Karpas-422 (cell line): ENCODE measurements at regions not wholly inside any gene's neighbourhood (a gene's known extent, or its start where the extent isn't known, plus 50 kb on each side); places are given as distances from the start of the nearest gene placed in this dataset.

Source experiments
- DNase-seq: peaks from one replicate; pipeline ENCODE4 v3.0.0-alpha.2; 2015
- H2AFZ ChIP-seq: fragments of 200-600 bp; sonication (generic); 2 replicates; pipeline ENCODE4 v1.6.1; 2014; ENCODE audit warnings: antibody characterized with exemption, low read length, mixed read lengths
- H3K27ac ChIP-seq: fragments of 200-600 bp; sonication (generic); 2 replicates; pipeline ENCODE4 v1.5.1; 2014; ENCODE audit warnings: mild to moderate bottlenecking, low read length, moderate library complexity
- H3K27me3 ChIP-seq: fragments of 200-600 bp; sonication (generic); 2 replicates; pipeline ENCODE4 v1.6.1; 2014; ENCODE audit warnings: low read length, mixed read lengths
- H3K36me3 ChIP-seq: fragments of 200-600 bp; sonication (generic); 2 replicates; pipeline ENCODE4 v1.6.1; 2014; ENCODE audit warnings: low read length, mixed read lengths; ENCODE audit not compliant: insufficient read depth
- H3K4me1 ChIP-seq: fragments of 200-600 bp; sonication (generic); 2 replicates; pipeline ENCODE4 v1.6.1; 2014; ENCODE audit warnings: mild to moderate bottlenecking, low read length, mixed read lengths
- H3K4me2 ChIP-seq: fragments of 200-600 bp; sonication (generic); 2 replicates; pipeline ENCODE4 v1.6.1; 2014; ENCODE audit warnings: low read length, low read depth, mild to moderate bottlenecking; ENCODE audit not compliant: poor library complexity, severe bottlenecking
- H3K4me3 ChIP-seq: fragments of 200-600 bp; sonication (generic); 2 replicates; pipeline ENCODE4 v1.5.1; 2014; ENCODE audit warnings: mild to moderate bottlenecking, antibody characterized with exemption, low read length, mixed read lengths
- H3K79me2 ChIP-seq: fragments of 200-600 bp; sonication (generic); 2 replicates; pipeline ENCODE4 v1.6.1; 2014; ENCODE audit warnings: mild to moderate bottlenecking, low read length, mixed read lengths
- H3K9ac ChIP-seq: fragments of 200-600 bp; sonication (generic); 2 replicates; pipeline ENCODE4 v1.6.0; 2014; ENCODE audit warnings: low read length
- H3K9me2 ChIP-seq: fragments of 200-600 bp; sonication (generic), shearing (Covaris generic); replicated peaks from 2 replicates; pipeline ENCODE4 v1.6.0; 2014; ENCODE audit warnings: mild to moderate bottlenecking, low read length, moderate library complexity; ENCODE audit not compliant: insufficient read depth
- H3K9me3 ChIP-seq: fragments of 300-700, 200-600 bp; sonication (generic); 2 replicates; pipeline ENCODE4 v1.6.1; 2014; ENCODE audit warnings: low read length, mixed read lengths
- H4K20me1 ChIP-seq: fragments of 200-600 bp; sonication (generic); 2 replicates; pipeline ENCODE4 v1.6.1; 2014; ENCODE audit warnings: mild to moderate bottlenecking, antibody characterized with exemption, low read length, low read depth; ENCODE audit not compliant: insufficient read depth

DNA sequence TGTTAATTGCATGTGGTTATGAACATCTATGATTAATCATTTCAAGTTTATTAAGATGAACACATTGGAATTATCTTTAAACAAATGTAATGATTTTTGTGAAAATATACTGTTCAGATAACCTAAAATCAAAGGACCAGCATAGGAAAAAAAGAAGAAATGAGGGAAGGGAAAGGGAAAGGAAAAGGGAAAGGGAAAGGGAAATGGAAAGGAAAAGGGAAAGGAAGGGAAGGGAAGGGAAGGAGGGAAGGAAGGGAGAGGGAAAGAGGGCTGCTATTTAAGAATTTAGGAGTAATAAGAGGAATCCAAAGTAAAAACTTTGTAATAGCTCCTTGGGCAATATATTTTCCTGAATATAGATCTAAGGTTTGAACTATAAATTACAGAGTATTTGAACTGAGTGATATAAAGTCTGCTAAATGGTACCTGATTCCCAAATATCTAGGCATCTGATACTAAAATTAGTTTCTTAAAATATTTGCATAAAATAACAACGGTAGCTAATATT is 726.3 kb downstream of the EPHA4 start:
- Histone ChIP-seq H3K9ac (no peak overlapping the region), H3K36me3 (no peaks in the 10 kb centered on the region), H3K27me3 (no peaks in the 10 kb centered on the region), H3K4me1 (no peaks in the 10 kb centered on the region), H3K9me3 (no peaks in the 10 kb centered on the region), H3K4me3 (no peak overlapping the region), H3K27ac (no peak overlapping the region), H2AFZ (no peak overlapping the region), H3K4me2 (no peak overlapping the region), H4K20me1 (no peaks in the 10 kb centered on the region), H3K9me2 (no peaks in the 10 kb centered on the region), H3K79me2 (no peaks in the 10 kb centered on the region)
- no peak for DNase-seq

DNA sequence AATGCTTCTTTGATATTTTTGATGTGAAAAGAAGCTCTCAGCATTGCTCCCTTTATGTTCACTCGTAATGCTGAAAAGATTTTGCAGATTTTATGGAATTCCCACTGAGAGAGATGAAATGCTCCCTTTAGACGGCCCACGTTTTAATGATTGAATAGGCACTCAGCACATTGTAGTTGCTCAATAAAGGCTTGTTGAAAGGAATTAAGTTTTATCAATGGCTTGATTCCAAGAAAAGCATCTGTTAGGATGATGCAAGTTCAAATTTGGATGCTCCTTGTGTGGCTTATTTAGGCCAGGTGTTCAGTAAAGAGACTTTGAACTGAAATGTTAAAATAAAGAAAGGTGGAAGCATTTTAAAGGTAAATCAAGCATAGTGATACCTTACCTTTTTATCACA is 725.1 kb downstream of the EPHA4 start:
- Histone ChIP-seq H3K4me1 (no peaks in the 10 kb centered on the region), H2AFZ (no peak overlapping the region), H3K27me3 (no peaks in the 10 kb centered on the region), H3K9me2 (no peaks in the 10 kb centered on the region), H3K9me3 (no peaks in the 10 kb centered on the region), H3K4me3 (no peak overlapping the region), H4K20me1 (no peaks in the 10 kb centered on the region), H3K27ac (no peak overlapping the region), H3K9ac (no peak overlapping the region), H3K79me2 (no peaks in the 10 kb centered on the region), H3K4me2 (no peak overlapping the region), H3K36me3 (no peaks in the 10 kb centered on the region)
- no peak for DNase-seq

DNA sequence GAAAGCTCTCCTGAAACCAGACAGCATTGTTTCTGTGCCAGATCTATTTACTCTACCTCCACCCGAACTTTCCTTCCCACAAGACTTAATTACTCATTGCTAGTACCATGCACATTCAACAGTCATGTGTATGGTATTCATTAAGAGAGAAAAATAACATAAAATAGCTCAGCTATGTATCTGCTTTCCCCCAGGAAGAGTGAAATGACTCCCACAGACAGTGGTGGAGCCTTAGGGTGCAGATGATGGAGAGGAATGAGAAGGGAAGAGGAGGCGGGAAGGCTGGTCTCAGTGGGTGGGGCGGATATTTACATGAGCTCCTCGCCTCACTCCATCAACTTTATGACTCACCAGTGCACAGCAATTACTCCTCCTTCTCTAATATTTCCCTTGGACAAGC is 724.5 kb downstream of the EPHA4 start:
- no peaks in the 10 kb centered on the region for H3K79me2 ChIP-seq
- H4K20me1 ChIP-seq, result no peaks in the 10 kb centered on the region
- no peak overlapping the region for H3K27ac ChIP-seq
- no peaks in the 10 kb centered on the region for H3K9me2 ChIP-seq
- H3K36me3 ChIP-seq, result no peaks in the 10 kb centered on the region
- no peak overlapping the region for H3K4me2 ChIP-seq
- no peak overlapping the region for H2AFZ ChIP-seq
- H3K4me1 ChIP-seq, result no peaks in the 10 kb centered on the region
- no peaks in the 10 kb centered on the region for H3K27me3 ChIP-seq
- no peak overlapping the region for H3K4me3 ChIP-seq
- no peak for DNase-seq
- H3K9me3 ChIP-seq, result no peaks in the 10 kb centered on the region
- H3K9ac ChIP-seq, result no peak overlapping the region

DNA sequence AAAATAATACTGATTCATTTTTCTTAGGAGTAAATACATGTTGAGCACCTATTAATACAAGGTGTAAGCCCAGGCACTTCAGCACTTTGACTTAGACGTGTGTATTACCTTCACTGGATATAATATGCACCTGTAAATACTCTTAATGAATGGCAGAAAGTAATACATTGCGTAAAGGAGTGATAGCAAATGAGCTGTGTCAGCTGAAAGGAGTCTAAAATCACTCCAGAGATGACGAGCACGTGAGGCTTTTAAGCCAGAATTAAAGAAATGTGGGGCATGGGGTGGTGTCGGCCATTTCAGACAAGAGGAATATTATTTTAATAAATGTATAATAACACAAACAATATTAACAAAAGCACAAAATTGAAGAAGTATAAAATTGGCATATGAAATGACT is 722.7 kb downstream of the EPHA4 start:
- no peaks in the 10 kb centered on the region for H3K9me3 ChIP-seq
- no peaks in the 10 kb centered on the region for H4K20me1 ChIP-seq
- H3K9ac ChIP-seq, result no peak overlapping the region
- H3K4me2 ChIP-seq, result no peak overlapping the region
- H2AFZ ChIP-seq, result no peak overlapping the region
- H3K27me3 ChIP-seq, result no peaks in the 10 kb centered on the region
- H3K36me3 ChIP-seq, result no peaks in the 10 kb centered on the region
- no peaks in the 10 kb centered on the region for H3K79me2 ChIP-seq
- H3K9me2 ChIP-seq, result no peaks in the 10 kb centered on the region
- no peak overlapping the region for H3K27ac ChIP-seq
- no peak for DNase-seq
- no peaks in the 10 kb centered on the region for H3K4me1 ChIP-seq
- no peak overlapping the region for H3K4me3 ChIP-seq

DNA sequence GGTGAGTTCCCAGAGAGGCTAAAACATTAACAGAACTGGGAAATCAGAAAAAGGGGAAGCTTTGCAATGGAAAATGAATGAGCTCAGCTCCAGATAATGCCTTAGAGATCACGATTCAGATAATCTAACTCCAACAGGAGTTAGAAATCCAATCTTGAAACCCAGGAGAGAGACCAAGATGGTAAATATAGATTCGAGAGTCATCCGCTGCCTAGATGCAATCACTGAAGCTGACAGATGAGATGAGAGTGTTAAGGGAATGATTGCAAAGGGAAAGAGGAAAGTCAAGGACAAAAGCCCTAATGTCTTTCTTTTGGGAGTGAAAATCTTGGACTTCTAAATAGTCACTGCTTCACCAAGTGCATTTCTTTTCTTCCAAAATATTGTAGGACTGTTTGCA is 722.0 kb downstream of the EPHA4 start:
- no peaks in the 10 kb centered on the region for H4K20me1 ChIP-seq
- H3K9me3 ChIP-seq, result no peaks in the 10 kb centered on the region
- H3K36me3 ChIP-seq, result no peaks in the 10 kb centered on the region
- no peaks in the 10 kb centered on the region for H3K9me2 ChIP-seq
- H3K4me3 ChIP-seq, result no peak overlapping the region
- no peak for DNase-seq
- H3K9ac ChIP-seq, result no peak overlapping the region
- no peak overlapping the region for H3K27ac ChIP-seq
- no peak overlapping the region for H2AFZ ChIP-seq
- H3K4me2 ChIP-seq, result no peak overlapping the region
- no peaks in the 10 kb centered on the region for H3K4me1 ChIP-seq
- H3K27me3 ChIP-seq, result no peaks in the 10 kb centered on the region
- no peaks in the 10 kb centered on the region for H3K79me2 ChIP-seq

DNA sequence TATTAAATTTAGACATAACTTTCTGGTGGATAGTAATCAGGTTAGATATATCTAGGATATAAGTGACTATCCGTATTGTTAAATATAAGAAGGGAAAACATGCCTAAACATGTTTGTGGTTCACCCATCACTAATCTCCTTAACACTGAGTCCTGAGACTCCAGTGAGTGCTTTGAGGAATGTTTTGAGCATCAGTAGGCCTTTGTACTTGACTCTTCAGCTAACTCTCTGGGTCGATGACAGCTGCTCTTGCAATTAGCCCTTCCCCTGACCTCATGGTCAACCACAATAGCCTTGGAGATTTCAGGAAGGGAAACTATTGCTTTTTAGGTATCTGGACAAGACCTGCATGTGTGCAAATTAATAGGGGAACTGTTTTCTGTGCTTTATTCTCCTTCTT is 716.8 kb downstream of the EPHA4 start:
- no peaks in the 10 kb centered on the region for H3K4me1 ChIP-seq
- H4K20me1 ChIP-seq, result no peaks in the 10 kb centered on the region
- H3K9ac ChIP-seq, result no peak overlapping the region
- H2AFZ ChIP-seq, result no peak overlapping the region
- no peak overlapping the region for H3K27ac ChIP-seq
- no peaks in the 10 kb centered on the region for H3K9me2 ChIP-seq
- H3K79me2 ChIP-seq, result no peaks in the 10 kb centered on the region
- DNase-seq, result no peak
- no peak overlapping the region for H3K4me2 ChIP-seq
- H3K27me3 ChIP-seq, result no peaks in the 10 kb centered on the region
- H3K4me3 ChIP-seq, result no peak overlapping the region
- no peaks in the 10 kb centered on the region for H3K9me3 ChIP-seq
- no peaks in the 10 kb centered on the region for H3K36me3 ChIP-seq

DNA sequence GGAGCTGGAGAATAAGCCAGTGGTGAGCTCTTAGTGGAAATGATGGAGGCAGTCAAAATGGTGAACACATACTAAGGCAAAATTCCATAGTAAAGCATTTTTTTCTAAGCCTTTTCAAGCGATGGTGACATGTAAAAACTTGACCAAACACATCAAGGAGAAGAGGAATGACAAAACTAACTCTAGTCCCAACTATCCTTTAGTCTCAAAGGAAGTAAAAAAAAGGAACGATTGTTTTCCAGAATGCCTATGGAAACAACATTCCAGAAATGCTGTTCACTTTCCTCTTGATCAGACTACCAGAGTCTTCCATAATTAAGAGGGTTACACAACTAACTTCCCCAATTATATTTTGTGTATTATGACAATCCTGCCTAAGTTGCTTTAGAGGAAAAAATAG is 715.6 kb downstream of the EPHA4 start:
- no peaks in the 10 kb centered on the region for H3K27me3 ChIP-seq
- H4K20me1 ChIP-seq, result no peaks in the 10 kb centered on the region
- no peaks in the 10 kb centered on the region for H3K9me3 ChIP-seq
- no peaks in the 10 kb centered on the region for H3K9me2 ChIP-seq
- no peaks in the 10 kb centered on the region for H3K4me1 ChIP-seq
- no peak overlapping the region for H3K4me2 ChIP-seq
- H3K36me3 ChIP-seq, result no peaks in the 10 kb centered on the region
- no peak overlapping the region for H2AFZ ChIP-seq
- no peak overlapping the region for H3K4me3 ChIP-seq
- DNase-seq, result no peak
- no peak overlapping the region for H3K27ac ChIP-seq
- H3K9ac ChIP-seq, result no peak overlapping the region
- no peaks in the 10 kb centered on the region for H3K79me2 ChIP-seq

DNA sequence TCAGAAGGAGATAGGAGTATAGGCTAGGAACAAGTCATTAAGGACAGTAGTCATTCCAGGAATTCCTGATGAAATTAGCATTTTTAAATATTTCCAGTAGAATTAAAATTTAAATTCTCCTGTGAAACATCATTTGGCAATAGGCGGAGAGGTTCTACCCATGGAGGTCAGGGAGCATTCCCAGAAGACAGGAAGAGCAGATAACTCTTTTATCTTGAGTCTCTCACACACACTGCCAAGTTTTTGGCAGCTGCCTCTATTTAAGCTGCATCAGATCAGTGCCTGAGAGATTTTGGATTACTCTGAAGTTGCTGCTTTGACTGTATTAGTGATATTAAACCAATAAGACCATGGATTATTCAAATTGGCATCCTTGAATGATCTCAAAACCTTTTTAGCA is 714.7 kb downstream of the EPHA4 start:
- Histone ChIP-seq H3K4me3 (no peak overlapping the region), H3K79me2 (no peaks in the 10 kb centered on the region), H3K9ac (no peak overlapping the region), H3K4me1 (no peaks in the 10 kb centered on the region), H3K27me3 (no peaks in the 10 kb centered on the region), H2AFZ (no peak overlapping the region), H3K9me2 (no peaks in the 10 kb centered on the region), H3K4me2 (no peak overlapping the region), H3K27ac (no peak overlapping the region), H4K20me1 (no peaks in the 10 kb centered on the region), H3K36me3 (no peaks in the 10 kb centered on the region), H3K9me3 (no peaks in the 10 kb centered on the region)
- DNase-seq, result no peak

DNA sequence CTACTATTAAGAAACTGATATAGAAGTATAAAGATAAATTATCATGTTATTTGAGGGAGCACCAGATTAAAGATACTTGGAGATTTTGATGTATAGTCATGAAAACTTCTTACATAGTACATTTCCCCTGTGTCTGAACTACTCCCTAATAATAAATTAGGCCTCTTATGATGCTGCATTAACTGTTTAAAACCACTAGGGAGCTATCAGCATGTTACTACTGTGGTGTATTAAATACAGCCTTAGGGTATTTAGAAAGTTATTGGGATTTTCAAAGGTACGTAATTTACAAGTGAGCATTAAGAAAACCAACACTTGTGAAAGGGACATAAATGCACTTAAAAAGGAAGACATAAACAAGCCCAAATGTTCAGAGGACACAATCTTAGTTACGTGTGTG is 714.0 kb downstream of the EPHA4 start:
- H2AFZ ChIP-seq, result no peak overlapping the region
- H3K36me3 ChIP-seq, result no peaks in the 10 kb centered on the region
- H3K27ac ChIP-seq, result no peak overlapping the region
- DNase-seq, result no peak
- H3K4me3 ChIP-seq, result no peak overlapping the region
- no peak overlapping the region for H3K9ac ChIP-seq
- H3K27me3 ChIP-seq, result no peaks in the 10 kb centered on the region
- no peaks in the 10 kb centered on the region for H3K79me2 ChIP-seq
- H3K4me2 ChIP-seq, result no peak overlapping the region
- H3K9me2 ChIP-seq, result no peaks in the 10 kb centered on the region
- no peaks in the 10 kb centered on the region for H3K9me3 ChIP-seq
- no peaks in the 10 kb centered on the region for H3K4me1 ChIP-seq
- no peaks in the 10 kb centered on the region for H4K20me1 ChIP-seq
